Gastroesophageal sphincter (tissue), 3 donors: ENCODE measurements at regions not wholly inside any gene's neighbourhood (a gene's known extent, or its start where the extent isn't known, plus 50 kb on each side); places are given as distances from the start of the nearest gene placed in this dataset.

Experiments used
- CTCF ChIP-seq, 4 experiments: fragments of 200-600 bp in 2 of 4; fragments of 450-650 bp in 2 of 4; sonication (generic) in 1 of 4; IDR thresholded peaks; one replicate each; pipeline ENCODE4 v1.5.1; 2017 to 2019; ENCODE audit warnings: antibody characterized with exemption in 4 of 4, mild to moderate bottlenecking in 2 of 4, moderate library complexity in 2 of 4
- EP300 ChIP-seq: sonication (generic); formaldehyde crosslinking; IDR thresholded peaks from one replicate; pipeline ENCODE4 v1.6.1; 2017; ENCODE audit warnings: antibody characterized with exemption, mild to moderate bottlenecking
- POLR2A ChIP-seq, 2 donors: fragments of 450-650 bp; IDR thresholded peaks; one replicate each; pipeline ENCODE4 v1.6.1; 2017; ENCODE audit warnings: antibody characterized with exemption in 2 of 2, mild to moderate bottlenecking in 2 of 2, moderate library complexity in 1 of 2

- TF ChIP-seq CTCF (IDR thresholded peaks at IDR 0.05) (no peak), POLR2A (IDR thresholded peaks at IDR 0.05) (no peak), EP300 (no peak)
These were observed 146.4 kb downstream of the SNX10 start for GRCh38 chr7:26438078-26438477.
